Liver (tissue), 8 donors: ENCODE measurements at regions not wholly inside any gene's neighbourhood (a gene's known extent, or its start where the extent isn't known, plus 50 kb on each side); places are given as distances from the start of the nearest gene placed in this dataset.

Experiments used
- DNase-seq: peaks from one replicate; pipeline ENCODE4 v3.0.0-alpha.2; 2017; ENCODE audit warnings: low spot score
- H3K27ac ChIP-seq, 2 donors: one replicate each; pipeline ENCODE4 v1.7.0; 2013; ENCODE audit warnings: inconsistent platforms in 2 of 2, low read length in 2 of 2, control low read depth in 1 of 2, low read depth in 1 of 2, mild to moderate bottlenecking in 1 of 2
- H3K27me3 ChIP-seq, 4 donors: one replicate each; pipeline versions ENCODE4 v1.6.1 to v1.7.0; 2013; ENCODE audit warnings: low read length in 3 of 4, inconsistent platforms in 1 of 4, mild to moderate bottlenecking in 1 of 4, moderate library complexity in 1 of 4; ENCODE audit not compliant: control insufficient read depth in 4 of 4, insufficient read depth in 4 of 4
- H3K36me3 ChIP-seq, 4 donors: one replicate each; pipeline versions ENCODE4 v1.6.1 to v1.7.0; 2013; ENCODE audit warnings: low read length in 3 of 4, mild to moderate bottlenecking in 3 of 4, low read depth in 1 of 4, moderate library complexity in 1 of 4; ENCODE audit not compliant: control insufficient read depth in 4 of 4, insufficient read depth in 3 of 4
- H3K4me1 ChIP-seq, 4 donors: one replicate each; pipeline versions ENCODE4 v1.6.1 to v1.7.0; 2013; ENCODE audit warnings: low read length in 3 of 4, mild to moderate bottlenecking in 3 of 4, moderate library complexity in 1 of 4; ENCODE audit not compliant: control insufficient read depth in 4 of 4, insufficient read depth in 4 of 4
- H3K4me3 ChIP-seq, 3 donors: one replicate each; pipeline versions ENCODE4 v1.6.1 to v1.7.0; 2013; ENCODE audit warnings: low read length in 3 of 3, control low read depth in 1 of 3, low read depth in 1 of 3, mild to moderate bottlenecking in 1 of 3
- H3K9ac ChIP-seq, 2 donors: one replicate each; pipeline ENCODE4 v1.7.0; 2013; ENCODE audit warnings: low read length in 2 of 2, mild to moderate bottlenecking in 2 of 2, moderate library complexity in 2 of 2, control low read depth in 1 of 2, low read depth in 1 of 2
- H3K9me3 ChIP-seq, 4 donors: one replicate each; pipeline versions ENCODE4 v1.6.1 to v1.7.0; 2013; ENCODE audit warnings: low read length in 3 of 4; ENCODE audit not compliant: control insufficient read depth in 4 of 4
- EGR1 ChIP-seq, 2 donors: IDR thresholded peaks; 2 replicates each; pipeline ENCODE4 v1.6.1; 2016 to 2018; ENCODE audit warnings: antibody characterized with exemption in 2 of 2, low read depth in 2 of 2
- FOXA1 ChIP-seq: IDR thresholded peaks from 2 replicates; pipeline ENCODE4 v1.6.1; 2016; ENCODE audit warnings: antibody characterized with exemption
- FOXA2 ChIP-seq: IDR thresholded peaks from 2 replicates; pipeline ENCODE4 v1.6.1; 2016; ENCODE audit warnings: antibody characterized with exemption
- GABPA ChIP-seq, 2 donors: IDR thresholded peaks in 1 of 2; conservative IDR thresholded peaks in 1 of 2; 2 replicates each; pipeline ENCODE4 v1.6.1; 2016; ENCODE audit warnings: antibody characterized with exemption in 2 of 2, mild to moderate bottlenecking in 1 of 2, moderate library complexity in 1 of 2
- HNF4A ChIP-seq, 2 donors: conservative IDR thresholded peaks; 2 replicates each; pipeline ENCODE4 v1.6.1; 2016; ENCODE audit warnings: antibody characterized with exemption in 2 of 2, mild to moderate bottlenecking in 2 of 2
- HNF4G ChIP-seq: IDR thresholded peaks from 2 replicates; pipeline ENCODE4 v1.6.1; 2016; ENCODE audit warnings: antibody characterized with exemption
- JUND ChIP-seq, 2 donors: IDR thresholded peaks; 2 replicates each; pipeline ENCODE4 v1.6.1; 2016; ENCODE audit warnings: antibody characterized with exemption in 2 of 2
- NR2F2 ChIP-seq: IDR thresholded peaks from 2 replicates; pipeline ENCODE4 v1.6.1; 2016; ENCODE audit warnings: antibody characterized with exemption
- RAD21 ChIP-seq, 2 donors: IDR thresholded peaks; 2 replicates each; pipeline ENCODE4 v1.6.1; 2016; ENCODE audit warnings: antibody characterized with exemption in 2 of 2, mild to moderate bottlenecking in 2 of 2
- RXRA ChIP-seq, 2 donors: IDR thresholded peaks; 2 replicates each; pipeline ENCODE4 v1.6.1; 2017 to 2018; ENCODE audit warnings: antibody characterized with exemption in 2 of 2, mild to moderate bottlenecking in 1 of 2
- SP1 ChIP-seq: IDR thresholded peaks from 2 replicates; pipeline ENCODE4 v1.6.1; 2018; ENCODE audit warnings: antibody characterized with exemption, mild to moderate bottlenecking
- TAF1 ChIP-seq: conservative IDR thresholded peaks from 2 replicates; pipeline ENCODE4 v1.6.1; 2016; ENCODE audit warnings: antibody characterized with exemption, mild to moderate bottlenecking
- YY1 ChIP-seq: IDR thresholded peaks from 2 replicates; pipeline ENCODE4 v1.6.1; 2016; ENCODE audit warnings: antibody characterized with exemption, mild to moderate bottlenecking
- WGBS: extraction: QIAGEN DNeasy Blood & Tissue Kit; methylation state at CpG from one replicate; pipeline ENCODE4 v1.1.7; 2013; 5-methylcytosine and 5-hydroxymethylcytosine counted together
- TF ChIP-seq, protein P1 (sequence below): IDR thresholded peaks from 2 replicates; pipeline ENCODE4 v1.6.1; 2016; ENCODE audit warnings: antibody characterized with exemption, mild to moderate bottlenecking
- TF ChIP-seq, protein P2 (sequence below): IDR thresholded peaks from 2 replicates; pipeline ENCODE4 v1.6.1; 2016; ENCODE audit warnings: antibody characterized with exemption
- TF ChIP-seq, protein P3 (sequence below): IDR thresholded peaks from 2 replicates; pipeline ENCODE4 v1.6.1; 2016; ENCODE audit warnings: antibody characterized with exemption
- TF ChIP-seq, protein P4 (sequence below): fragments of 150-350 bp; IDR thresholded peaks from 2 replicates; pipeline ENCODE4 v1.5.1; 2017; ENCODE audit warnings: improper control_type of control experiment, low read depth, low read length; ENCODE audit not compliant: missing input control
- TF ChIP-seq, protein P5 (sequence below): IDR thresholded peaks from 2 replicates; pipeline ENCODE4 v1.6.1; 2016; ENCODE audit warnings: antibody characterized with exemption
- donor health status: healthy.
- donor health status: healthy.
- donor health status: healthy.
- donor health status: healthy.
- donor health status: healthy.

DNA sequence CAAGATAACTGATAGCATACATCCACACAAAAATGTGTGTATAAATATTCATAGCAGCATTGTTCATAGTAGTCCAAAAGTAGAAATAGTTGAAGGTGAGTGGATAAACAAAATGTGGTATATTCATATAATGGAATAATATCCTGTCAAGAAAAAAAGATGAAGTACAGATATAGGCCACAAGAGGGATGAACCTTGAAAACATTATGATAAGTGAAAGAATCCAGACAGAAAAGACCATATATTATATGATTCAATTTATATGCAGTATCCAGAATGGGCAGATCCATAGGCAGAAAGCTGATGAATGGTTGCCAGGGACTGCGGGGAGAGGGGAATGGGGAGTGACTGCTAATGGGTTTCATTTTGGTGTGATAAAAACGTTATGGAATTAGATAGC, 54.3 kb upstream of the TNIK start:
- Histone ChIP-seq H3K27me3 (no peaks in the 10 kb centered on the region), H3K9me3 (no peaks in the 10 kb centered on the region), H3K4me3 (no peak overlapping the region), H3K27ac (no peak overlapping the region), H3K9ac (no peak overlapping the region), H3K4me1 (no peaks in the 10 kb centered on the region), H3K36me3 (no peaks in the 10 kb centered on the region)
- TF ChIP-seq SP1, result no peak
- TF ChIP-seq HNF4G, result no peak
- TF ChIP-seq, protein P1, sequence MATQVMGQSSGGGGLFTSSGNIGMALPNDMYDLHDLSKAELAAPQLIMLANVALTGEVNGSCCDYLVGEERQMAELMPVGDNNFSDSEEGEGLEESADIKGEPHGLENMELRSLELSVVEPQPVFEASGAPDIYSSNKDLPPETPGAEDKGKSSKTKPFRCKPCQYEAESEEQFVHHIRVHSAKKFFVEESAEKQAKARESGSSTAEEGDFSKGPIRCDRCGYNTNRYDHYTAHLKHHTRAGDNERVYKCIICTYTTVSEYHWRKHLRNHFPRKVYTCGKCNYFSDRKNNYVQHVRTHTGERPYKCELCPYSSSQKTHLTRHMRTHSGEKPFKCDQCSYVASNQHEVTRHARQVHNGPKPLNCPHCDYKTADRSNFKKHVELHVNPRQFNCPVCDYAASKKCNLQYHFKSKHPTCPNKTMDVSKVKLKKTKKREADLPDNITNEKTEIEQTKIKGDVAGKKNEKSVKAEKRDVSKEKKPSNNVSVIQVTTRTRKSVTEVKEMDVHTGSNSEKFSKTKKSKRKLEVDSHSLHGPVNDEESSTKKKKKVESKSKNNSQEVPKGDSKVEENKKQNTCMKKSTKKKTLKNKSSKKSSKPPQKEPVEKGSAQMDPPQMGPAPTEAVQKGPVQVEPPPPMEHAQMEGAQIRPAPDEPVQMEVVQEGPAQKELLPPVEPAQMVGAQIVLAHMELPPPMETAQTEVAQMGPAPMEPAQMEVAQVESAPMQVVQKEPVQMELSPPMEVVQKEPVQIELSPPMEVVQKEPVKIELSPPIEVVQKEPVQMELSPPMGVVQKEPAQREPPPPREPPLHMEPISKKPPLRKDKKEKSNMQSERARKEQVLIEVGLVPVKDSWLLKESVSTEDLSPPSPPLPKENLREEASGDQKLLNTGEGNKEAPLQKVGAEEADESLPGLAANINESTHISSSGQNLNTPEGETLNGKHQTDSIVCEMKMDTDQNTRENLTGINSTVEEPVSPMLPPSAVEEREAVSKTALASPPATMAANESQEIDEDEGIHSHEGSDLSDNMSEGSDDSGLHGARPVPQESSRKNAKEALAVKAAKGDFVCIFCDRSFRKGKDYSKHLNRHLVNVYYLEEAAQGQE, result no peak
- no peak for TF ChIP-seq FOXA2
- TF ChIP-seq, protein P2, sequence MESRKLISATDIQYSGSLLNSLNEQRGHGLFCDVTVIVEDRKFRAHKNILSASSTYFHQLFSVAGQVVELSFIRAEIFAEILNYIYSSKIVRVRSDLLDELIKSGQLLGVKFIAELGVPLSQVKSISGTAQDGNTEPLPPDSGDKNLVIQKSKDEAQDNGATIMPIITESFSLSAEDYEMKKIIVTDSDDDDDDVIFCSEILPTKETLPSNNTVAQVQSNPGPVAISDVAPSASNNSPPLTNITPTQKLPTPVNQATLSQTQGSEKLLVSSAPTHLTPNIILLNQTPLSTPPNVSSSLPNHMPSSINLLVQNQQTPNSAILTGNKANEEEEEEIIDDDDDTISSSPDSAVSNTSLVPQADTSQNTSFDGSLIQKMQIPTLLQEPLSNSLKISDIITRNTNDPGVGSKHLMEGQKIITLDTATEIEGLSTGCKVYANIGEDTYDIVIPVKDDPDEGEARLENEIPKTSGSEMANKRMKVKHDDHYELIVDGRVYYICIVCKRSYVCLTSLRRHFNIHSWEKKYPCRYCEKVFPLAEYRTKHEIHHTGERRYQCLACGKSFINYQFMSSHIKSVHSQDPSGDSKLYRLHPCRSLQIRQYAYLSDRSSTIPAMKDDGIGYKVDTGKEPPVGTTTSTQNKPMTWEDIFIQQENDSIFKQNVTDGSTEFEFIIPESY, result no peak
- no peak for TF ChIP-seq EGR1 (IDR thresholded peaks at IDR 0.05; ENCODE audit: low read depth in 2 of 2)
- TF ChIP-seq YY1, result no peak
- TF ChIP-seq GABPA (IDR thresholded peaks at IDR 0.05 in 1 of 2, conservative IDR thresholded peaks at IDR 0.05 in 1 of 2), result no peak
- no peak for TF ChIP-seq JUND (IDR thresholded peaks at IDR 0.05)
- TF ChIP-seq TAF1, result no peak
- TF ChIP-seq, protein P3, sequence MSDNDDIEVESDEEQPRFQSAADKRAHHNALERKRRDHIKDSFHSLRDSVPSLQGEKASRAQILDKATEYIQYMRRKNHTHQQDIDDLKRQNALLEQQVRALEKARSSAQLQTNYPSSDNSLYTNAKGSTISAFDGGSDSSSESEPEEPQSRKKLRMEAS, result no peak
- no peak for TF ChIP-seq RXRA (IDR thresholded peaks at IDR 0.05)
- TF ChIP-seq RAD21 (IDR thresholded peaks at IDR 0.05), result no peak
- 77% methylated on average over 2 of the region's 2 CpGs for WGBS
- DNase-seq, result no peak

DNA sequence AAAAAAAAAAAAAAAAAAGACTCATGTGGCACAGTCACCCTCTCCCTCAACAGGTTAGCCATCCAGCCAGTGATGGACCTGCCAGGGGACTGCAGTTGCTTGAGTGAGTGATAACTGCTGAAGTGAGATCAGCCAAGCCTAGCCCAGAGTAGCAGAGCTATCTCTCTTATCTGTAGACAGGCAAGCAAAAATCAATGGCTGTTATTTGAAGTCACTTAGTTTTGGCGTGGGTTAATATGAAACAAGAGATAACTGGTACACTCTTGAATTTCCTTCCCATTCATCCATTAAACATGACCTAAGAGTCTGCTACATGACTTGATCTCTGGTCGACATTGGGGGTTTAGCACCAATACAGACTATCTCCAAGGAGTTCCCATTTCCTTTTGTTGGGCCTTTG, 51.2 kb upstream of the TNIK start:
- Histone ChIP-seq H3K36me3 (no peaks in the 10 kb centered on the region), H3K4me3 (no peak overlapping the region), H3K9me3 (no peaks in the 10 kb centered on the region), H3K27me3 (no peaks in the 10 kb centered on the region), H3K4me1 (no peaks in the 10 kb centered on the region), H3K27ac (no peak overlapping the region), H3K9ac (no peak overlapping the region)
- TF ChIP-seq YY1 (no peak), HNF4G (no peak), FOXA2 (no peak), GABPA (IDR thresholded peaks at IDR 0.05 in 1 of 2, conservative IDR thresholded peaks at IDR 0.05 in 1 of 2) (no peak), HNF4A (conservative IDR thresholded peaks at IDR 0.05) (no peak), RXRA (IDR thresholded peaks at IDR 0.05) (no peak), NR2F2 (no peak), EGR1 (IDR thresholded peaks at IDR 0.05; ENCODE audit: low read depth in 2 of 2) (no peak), TAF1 (no peak), RAD21 (IDR thresholded peaks at IDR 0.05) (no peak), SP1 (no peak), FOXA1 (no peak), JUND (IDR thresholded peaks at IDR 0.05) (no peak)
- TF ChIP-seq, protein P4, sequence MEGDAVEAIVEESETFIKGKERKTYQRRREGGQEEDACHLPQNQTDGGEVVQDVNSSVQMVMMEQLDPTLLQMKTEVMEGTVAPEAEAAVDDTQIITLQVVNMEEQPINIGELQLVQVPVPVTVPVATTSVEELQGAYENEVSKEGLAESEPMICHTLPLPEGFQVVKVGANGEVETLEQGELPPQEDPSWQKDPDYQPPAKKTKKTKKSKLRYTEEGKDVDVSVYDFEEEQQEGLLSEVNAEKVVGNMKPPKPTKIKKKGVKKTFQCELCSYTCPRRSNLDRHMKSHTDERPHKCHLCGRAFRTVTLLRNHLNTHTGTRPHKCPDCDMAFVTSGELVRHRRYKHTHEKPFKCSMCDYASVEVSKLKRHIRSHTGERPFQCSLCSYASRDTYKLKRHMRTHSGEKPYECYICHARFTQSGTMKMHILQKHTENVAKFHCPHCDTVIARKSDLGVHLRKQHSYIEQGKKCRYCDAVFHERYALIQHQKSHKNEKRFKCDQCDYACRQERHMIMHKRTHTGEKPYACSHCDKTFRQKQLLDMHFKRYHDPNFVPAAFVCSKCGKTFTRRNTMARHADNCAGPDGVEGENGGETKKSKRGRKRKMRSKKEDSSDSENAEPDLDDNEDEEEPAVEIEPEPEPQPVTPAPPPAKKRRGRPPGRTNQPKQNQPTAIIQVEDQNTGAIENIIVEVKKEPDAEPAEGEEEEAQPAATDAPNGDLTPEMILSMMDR, result no peak
- TF ChIP-seq, protein P1, result no peak
- TF ChIP-seq, protein P5, sequence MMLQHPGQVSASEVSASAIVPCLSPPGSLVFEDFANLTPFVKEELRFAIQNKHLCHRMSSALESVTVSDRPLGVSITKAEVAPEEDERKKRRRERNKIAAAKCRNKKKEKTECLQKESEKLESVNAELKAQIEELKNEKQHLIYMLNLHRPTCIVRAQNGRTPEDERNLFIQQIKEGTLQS, result no peak
- TF ChIP-seq, protein P2, result no peak
- TF ChIP-seq, protein P3, result no peak
- WGBS, result 35% methylated on average over 2 of the region's 2 CpGs
- no peak for DNase-seq
